Breast epithelium (tissue), 4 donors: ENCODE measurements at regions not wholly inside any gene's neighbourhood (a gene's known extent, or its start where the extent isn't known, plus 50 kb on each side); places are given as distances from the start of the nearest gene placed in this dataset.

Source experiments
- DNase-seq, 2 donors: peaks; one replicate each; pipeline ENCODE4 v3.0.0-alpha.2; 2019; ENCODE audit warnings: low spot score in 2 of 2
- H3K27ac ChIP-seq, 2 donors: fragments of 200-600 bp; sonication (generic) in 1 of 2; one replicate each; pipeline ENCODE4 v1.5.1; 2016 to 2019; ENCODE audit warnings: mild to moderate bottlenecking in 1 of 2
- H3K27me3 ChIP-seq, 2 donors: fragments of 200-600 bp; sonication (generic) in 1 of 2; one replicate each; pipeline versions ENCODE4 v1.5.1 to v1.6.0; 2017 to 2019; ENCODE audit warnings: control low read depth in 1 of 2, mild to moderate bottlenecking in 1 of 2
- H3K36me3 ChIP-seq: fragments of 200-600 bp; one replicate; pipeline ENCODE4 v1.5.1; 2019
- H3K4me1 ChIP-seq, 2 donors: fragments of 200-600 bp; sonication (generic); one replicate each; pipeline ENCODE4 v1.5.1; 2016 to 2019; ENCODE audit warnings: control low read depth in 1 of 2
- H3K4me3 ChIP-seq, 3 donors: fragments of 200-600 bp; sonication (generic); 1 replicate in 2 of 3; 2 replicates in 1 of 3; pipeline ENCODE4 v1.5.1; 2016 to 2019; ENCODE audit warnings: mild to moderate bottlenecking in 3 of 3, moderate library complexity in 2 of 3
- H3K9me3 ChIP-seq, 2 donors: fragments of 200-600 bp; sonication (generic) in 1 of 2; one replicate each; pipeline ENCODE4 v1.5.1; 2016 to 2019; ENCODE audit warnings: control low read depth in 1 of 2
- POLR2A ChIP-seq: fragments of 450-650 bp; IDR thresholded peaks from one replicate; pipeline ENCODE4 v1.6.1; 2016; ENCODE audit warnings: antibody characterized with exemption, mild to moderate bottlenecking, moderate library complexity
- POLR2AphosphoS5 ChIP-seq, 3 donors: sonication (generic); formaldehyde crosslinking; IDR thresholded peaks; one replicate each; pipeline ENCODE4 v1.6.1; 2017; ENCODE audit warnings: antibody characterized with exemption in 3 of 3
- intact Hi-C: fragments of 100-400 bp; cut with DNase I; formaldehyde crosslinking; loops from one replicate; pipeline ENCODE4 v1.15.1; 2023; ENCODE audit warnings: low total_unique reads
- TF ChIP-seq, protein P1 (sequence below), 3 donors: fragments of 450-650 bp; IDR thresholded peaks; one replicate each; pipeline ENCODE4 v1.5.1; 2016 to 2017; ENCODE audit warnings: antibody characterized with exemption in 3 of 3, mild to moderate bottlenecking in 3 of 3, moderate library complexity in 3 of 3

DNA sequence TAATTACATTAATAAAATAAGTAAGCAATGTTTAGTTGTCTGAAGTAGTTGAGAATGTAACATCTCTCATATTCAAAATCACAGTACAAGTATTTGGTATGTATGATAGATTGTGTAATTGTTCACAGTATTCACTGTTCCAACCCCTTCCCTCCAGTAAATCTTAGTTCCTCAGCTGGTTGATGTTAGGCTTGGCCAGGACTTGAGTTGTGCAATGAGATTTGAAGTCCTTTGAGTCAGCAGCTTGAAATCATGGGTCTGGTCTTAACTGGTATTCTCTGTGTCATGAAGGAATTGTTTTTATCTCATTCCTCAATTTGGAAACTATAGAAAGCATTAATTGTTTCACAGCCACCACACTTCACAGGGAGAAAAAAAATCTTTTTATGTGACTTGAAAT, 477.1 kb downstream of the FSCB start:
- Histone ChIP-seq H3K27me3 (no peaks in the 10 kb centered on the region), H3K4me1 (no peaks in the 10 kb centered on the region), H3K9me3 (no peaks in the 10 kb centered on the region), H3K4me3 (no peak overlapping the region), H3K27ac (no peak overlapping the region), H3K36me3 (no peaks in the 10 kb centered on the region)
- DNase-seq, result no peak
- intact Hi-C loops, result no loop called here
- TF ChIP-seq POLR2A, result no peak
- TF ChIP-seq, protein P1, sequence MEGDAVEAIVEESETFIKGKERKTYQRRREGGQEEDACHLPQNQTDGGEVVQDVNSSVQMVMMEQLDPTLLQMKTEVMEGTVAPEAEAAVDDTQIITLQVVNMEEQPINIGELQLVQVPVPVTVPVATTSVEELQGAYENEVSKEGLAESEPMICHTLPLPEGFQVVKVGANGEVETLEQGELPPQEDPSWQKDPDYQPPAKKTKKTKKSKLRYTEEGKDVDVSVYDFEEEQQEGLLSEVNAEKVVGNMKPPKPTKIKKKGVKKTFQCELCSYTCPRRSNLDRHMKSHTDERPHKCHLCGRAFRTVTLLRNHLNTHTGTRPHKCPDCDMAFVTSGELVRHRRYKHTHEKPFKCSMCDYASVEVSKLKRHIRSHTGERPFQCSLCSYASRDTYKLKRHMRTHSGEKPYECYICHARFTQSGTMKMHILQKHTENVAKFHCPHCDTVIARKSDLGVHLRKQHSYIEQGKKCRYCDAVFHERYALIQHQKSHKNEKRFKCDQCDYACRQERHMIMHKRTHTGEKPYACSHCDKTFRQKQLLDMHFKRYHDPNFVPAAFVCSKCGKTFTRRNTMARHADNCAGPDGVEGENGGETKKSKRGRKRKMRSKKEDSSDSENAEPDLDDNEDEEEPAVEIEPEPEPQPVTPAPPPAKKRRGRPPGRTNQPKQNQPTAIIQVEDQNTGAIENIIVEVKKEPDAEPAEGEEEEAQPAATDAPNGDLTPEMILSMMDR (IDR thresholded peaks at IDR 0.05), result no peak
- no peak for TF ChIP-seq POLR2AphosphoS5 (IDR thresholded peaks at IDR 0.05)

DNA sequence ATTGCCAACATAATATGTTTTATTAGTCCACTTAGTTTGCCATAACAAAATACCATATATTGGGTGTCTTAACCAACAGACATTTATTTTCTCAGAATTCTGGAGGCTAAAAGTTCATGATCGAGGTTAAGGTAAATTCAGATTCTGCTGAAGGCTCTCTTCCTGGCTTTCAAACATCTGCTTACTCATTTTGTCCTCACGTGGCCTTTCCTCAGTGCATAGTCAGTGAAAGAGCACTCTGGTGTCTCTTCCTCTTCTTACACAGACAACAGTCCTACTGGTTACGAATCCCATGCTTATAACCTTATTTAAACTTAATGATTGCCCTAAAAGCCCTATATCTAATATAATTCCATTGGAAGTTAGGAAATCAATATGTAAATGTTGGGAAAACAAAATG, 479.7 kb downstream of the FSCB start:
- Histone ChIP-seq H3K36me3 (no peaks in the 10 kb centered on the region), H3K4me3 (no peak overlapping the region), H3K27ac (no peak overlapping the region), H3K9me3 (peaks cover 0 to 2% of the 10 kb centered on the region in 2 donors), H3K4me1 (no peaks in the 10 kb centered on the region), H3K27me3 (no peaks in the 10 kb centered on the region)
- no peak for TF ChIP-seq POLR2AphosphoS5 (IDR thresholded peaks at IDR 0.05)
- TF ChIP-seq, protein P1 (IDR thresholded peaks at IDR 0.05), result no peak
- intact Hi-C loops, result no loop called here
- DNase-seq, result no peak

DNA sequence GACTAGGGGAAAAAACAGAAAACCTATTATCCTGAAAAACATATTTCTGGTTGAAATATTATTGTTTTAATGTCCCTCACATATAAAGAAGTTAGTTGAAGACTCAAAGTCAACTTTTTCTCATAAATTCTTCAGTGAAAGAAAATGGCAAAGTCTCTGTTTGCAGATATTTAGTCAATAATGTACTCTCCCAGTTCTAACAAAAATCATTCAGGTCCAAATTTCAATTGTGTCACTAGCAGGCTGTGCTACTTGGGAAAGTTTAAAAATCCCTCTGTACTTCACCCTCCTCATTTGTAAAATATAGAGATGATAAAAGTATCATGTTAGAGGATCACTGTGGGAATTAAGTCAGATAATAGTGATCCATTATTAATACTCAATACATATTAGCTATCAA, 496.5 kb downstream of the FSCB start:
- Histone ChIP-seq H3K27ac (no peak overlapping the region), H3K36me3 (no peaks in the 10 kb centered on the region), H3K4me3 (no peak overlapping the region), H3K9me3 (no peaks in the 10 kb centered on the region), H3K4me1 (no peaks in the 10 kb centered on the region), H3K27me3 (no peaks in the 10 kb centered on the region)
- no peak for DNase-seq
- TF ChIP-seq POLR2A (no peak), POLR2AphosphoS5 (IDR thresholded peaks at IDR 0.05) (no peak)
- TF ChIP-seq, protein P1 (IDR thresholded peaks at IDR 0.05), result no peak
- intact Hi-C loops, result no loop called here

DNA sequence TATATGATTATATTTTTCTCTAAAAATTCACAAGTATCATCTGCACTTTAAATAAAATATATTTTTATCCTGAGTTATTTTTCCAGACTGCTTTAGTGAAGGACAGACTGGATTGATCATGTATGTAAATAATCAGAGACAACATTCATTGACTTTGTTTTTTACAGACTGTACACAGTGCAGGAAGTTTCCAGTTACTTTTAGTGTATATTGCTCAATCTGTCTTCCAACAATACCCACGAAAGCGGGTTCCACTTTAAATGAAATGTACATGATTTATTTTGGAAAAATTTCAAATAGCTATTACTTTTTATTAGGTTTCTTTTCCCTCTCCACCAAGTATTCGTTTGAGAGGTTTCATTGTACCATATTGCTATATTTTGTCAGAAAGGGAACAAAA, 497.0 kb downstream of the FSCB start:
- intact Hi-C loops, result no loop called here
- H3K4me1 ChIP-seq, result no peaks in the 10 kb centered on the region
- no peaks in the 10 kb centered on the region for H3K9me3 ChIP-seq
- no peak overlapping the region for H3K4me3 ChIP-seq
- H3K36me3 ChIP-seq, result no peaks in the 10 kb centered on the region
- TF ChIP-seq, protein P1 (IDR thresholded peaks at IDR 0.05), result no peak
- no peak for TF ChIP-seq POLR2A
- TF ChIP-seq POLR2AphosphoS5 (IDR thresholded peaks at IDR 0.05), result no peak
- no peaks in the 10 kb centered on the region for H3K27me3 ChIP-seq
- DNase-seq, result no peak
- no peak overlapping the region for H3K27ac ChIP-seq

DNA sequence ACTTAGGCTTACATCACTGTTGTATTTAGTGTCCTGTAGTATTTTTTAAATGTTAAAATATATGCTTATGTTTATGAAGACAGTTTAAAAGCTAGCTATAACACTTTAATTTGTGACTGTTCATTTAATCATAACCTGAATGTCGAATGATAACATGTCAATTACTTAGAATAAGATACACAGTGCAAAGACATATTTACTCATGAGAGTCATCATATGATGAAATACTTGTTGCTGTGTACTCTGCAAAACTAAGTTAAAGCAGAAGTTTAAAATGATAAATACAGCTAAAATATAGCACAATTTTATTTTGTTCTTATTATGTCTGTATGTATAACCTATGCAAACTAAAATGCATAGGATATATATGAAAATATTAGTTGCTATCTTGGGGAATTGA, 497.4 kb downstream of the FSCB start:
- TF ChIP-seq POLR2AphosphoS5 (IDR thresholded peaks at IDR 0.05) (no peak), POLR2A (no peak)
- TF ChIP-seq, protein P1 (IDR thresholded peaks at IDR 0.05), result no peak
- Histone ChIP-seq H3K36me3 (no peaks in the 10 kb centered on the region), H3K27me3 (no peaks in the 10 kb centered on the region), H3K27ac (no peak overlapping the region), H3K4me3 (no peak overlapping the region), H3K9me3 (no peaks in the 10 kb centered on the region), H3K4me1 (no peaks in the 10 kb centered on the region)
- no peak for DNase-seq
- intact Hi-C loops, result no loop called here
